Liver (tissue), 8 donors: ENCODE measurements at regions not wholly inside any gene's neighbourhood (a gene's known extent, or its start where the extent isn't known, plus 50 kb on each side); places are given as distances from the start of the nearest gene placed in this dataset.

Experiments used
- DNase-seq: peaks from one replicate; pipeline ENCODE4 v3.0.0-alpha.2; 2017; ENCODE audit warnings: low spot score
- H3K27ac ChIP-seq, 2 donors: one replicate each; pipeline ENCODE4 v1.7.0; 2013; ENCODE audit warnings: inconsistent platforms in 2 of 2, low read length in 2 of 2, control low read depth in 1 of 2, low read depth in 1 of 2, mild to moderate bottlenecking in 1 of 2
- H3K27me3 ChIP-seq, 4 donors: one replicate each; pipeline versions ENCODE4 v1.6.1 to v1.7.0; 2013; ENCODE audit warnings: low read length in 3 of 4, inconsistent platforms in 1 of 4, mild to moderate bottlenecking in 1 of 4, moderate library complexity in 1 of 4; ENCODE audit not compliant: control insufficient read depth in 4 of 4, insufficient read depth in 4 of 4
- H3K36me3 ChIP-seq, 4 donors: one replicate each; pipeline versions ENCODE4 v1.6.1 to v1.7.0; 2013; ENCODE audit warnings: low read length in 3 of 4, mild to moderate bottlenecking in 3 of 4, low read depth in 1 of 4, moderate library complexity in 1 of 4; ENCODE audit not compliant: control insufficient read depth in 4 of 4, insufficient read depth in 3 of 4
- H3K4me1 ChIP-seq, 4 donors: one replicate each; pipeline versions ENCODE4 v1.6.1 to v1.7.0; 2013; ENCODE audit warnings: low read length in 3 of 4, mild to moderate bottlenecking in 3 of 4, moderate library complexity in 1 of 4; ENCODE audit not compliant: control insufficient read depth in 4 of 4, insufficient read depth in 4 of 4
- H3K4me3 ChIP-seq, 3 donors: one replicate each; pipeline versions ENCODE4 v1.6.1 to v1.7.0; 2013; ENCODE audit warnings: low read length in 3 of 3, control low read depth in 1 of 3, low read depth in 1 of 3, mild to moderate bottlenecking in 1 of 3
- H3K9ac ChIP-seq, 2 donors: one replicate each; pipeline ENCODE4 v1.7.0; 2013; ENCODE audit warnings: low read length in 2 of 2, mild to moderate bottlenecking in 2 of 2, moderate library complexity in 2 of 2, control low read depth in 1 of 2, low read depth in 1 of 2
- H3K9me3 ChIP-seq, 4 donors: one replicate each; pipeline versions ENCODE4 v1.6.1 to v1.7.0; 2013; ENCODE audit warnings: low read length in 3 of 4; ENCODE audit not compliant: control insufficient read depth in 4 of 4
- ATF3 ChIP-seq: IDR thresholded peaks from 2 replicates; pipeline ENCODE4 v1.6.1; 2016; ENCODE audit warnings: antibody characterized with exemption
- CTCF ChIP-seq: fragments of 150-350 bp; IDR thresholded peaks from 2 replicates; pipeline ENCODE4 v1.5.1; 2017; ENCODE audit warnings: improper control_type of control experiment, low read depth, low read length; ENCODE audit not compliant: missing input control
- EGR1 ChIP-seq, 2 donors: IDR thresholded peaks; 2 replicates each; pipeline ENCODE4 v1.6.1; 2016 to 2018; ENCODE audit warnings: antibody characterized with exemption in 2 of 2, low read depth in 2 of 2
- FOXA1 ChIP-seq: IDR thresholded peaks from 2 replicates; pipeline ENCODE4 v1.6.1; 2016; ENCODE audit warnings: antibody characterized with exemption
- FOXA2 ChIP-seq: IDR thresholded peaks from 2 replicates; pipeline ENCODE4 v1.6.1; 2016; ENCODE audit warnings: antibody characterized with exemption
- GABPA ChIP-seq, 2 donors: IDR thresholded peaks in 1 of 2; conservative IDR thresholded peaks in 1 of 2; 2 replicates each; pipeline ENCODE4 v1.6.1; 2016; ENCODE audit warnings: antibody characterized with exemption in 2 of 2, mild to moderate bottlenecking in 1 of 2, moderate library complexity in 1 of 2
- HNF4A ChIP-seq, 2 donors: conservative IDR thresholded peaks; 2 replicates each; pipeline ENCODE4 v1.6.1; 2016; ENCODE audit warnings: antibody characterized with exemption in 2 of 2, mild to moderate bottlenecking in 2 of 2
- HNF4G ChIP-seq: IDR thresholded peaks from 2 replicates; pipeline ENCODE4 v1.6.1; 2016; ENCODE audit warnings: antibody characterized with exemption
- MAX ChIP-seq: IDR thresholded peaks from 2 replicates; pipeline ENCODE4 v1.6.1; 2016; ENCODE audit warnings: antibody characterized with exemption
- NR2F2 ChIP-seq: IDR thresholded peaks from 2 replicates; pipeline ENCODE4 v1.6.1; 2016; ENCODE audit warnings: antibody characterized with exemption
- RAD21 ChIP-seq, 2 donors: IDR thresholded peaks; 2 replicates each; pipeline ENCODE4 v1.6.1; 2016; ENCODE audit warnings: antibody characterized with exemption in 2 of 2, mild to moderate bottlenecking in 2 of 2
- REST ChIP-seq: IDR thresholded peaks from 2 replicates; pipeline ENCODE4 v1.6.1; 2016; ENCODE audit warnings: antibody characterized with exemption, mild to moderate bottlenecking
- SP1 ChIP-seq: IDR thresholded peaks from 2 replicates; pipeline ENCODE4 v1.6.1; 2018; ENCODE audit warnings: antibody characterized with exemption, mild to moderate bottlenecking
- TAF1 ChIP-seq: conservative IDR thresholded peaks from 2 replicates; pipeline ENCODE4 v1.6.1; 2016; ENCODE audit warnings: antibody characterized with exemption, mild to moderate bottlenecking
- YY1 ChIP-seq: IDR thresholded peaks from 2 replicates; pipeline ENCODE4 v1.6.1; 2016; ENCODE audit warnings: antibody characterized with exemption, mild to moderate bottlenecking
- ZBTB33 ChIP-seq: IDR thresholded peaks from 2 replicates; pipeline ENCODE4 v1.6.1; 2016; ENCODE audit warnings: antibody characterized with exemption
- WGBS: extraction: QIAGEN DNeasy Blood & Tissue Kit; methylation state at CpG from one replicate; pipeline ENCODE4 v1.1.7; 2013; 5-methylcytosine and 5-hydroxymethylcytosine counted together
- donor health status: healthy.
- donor health status: healthy.
- donor health status: healthy.
- donor health status: healthy.
- donor health status: healthy.

- no peak for DNase-seq
- WGBS: 69% methylated on average over 12 of the region's 12 CpGs
- no peaks in the 10 kb centered on the region for H3K36me3 ChIP-seq
- H3K4me1 ChIP-seq: no peaks in the 10 kb centered on the region
- H3K27me3 ChIP-seq: no peaks in the 10 kb centered on the region
- H3K4me3 ChIP-seq: no peak overlapping the region
- H3K27ac ChIP-seq: no peak overlapping the region
- TF ChIP-seq SP1: no peak
- no peak for TF ChIP-seq REST
- TF ChIP-seq EGR1 (IDR thresholded peaks at IDR 0.05; ENCODE audit: low read depth in 2 of 2): no peak
- no peak for TF ChIP-seq NR2F2
- no peak for TF ChIP-seq HNF4A (conservative IDR thresholded peaks at IDR 0.05)
- no peak for TF ChIP-seq ATF3
- TF ChIP-seq YY1: no peak
- TF ChIP-seq GABPA (IDR thresholded peaks at IDR 0.05 in 1 of 2, conservative IDR thresholded peaks at IDR 0.05 in 1 of 2): no peak
- TF ChIP-seq ZBTB33: no peak
- no peak for TF ChIP-seq CTCF
- TF ChIP-seq FOXA1: no peak
- no peak for TF ChIP-seq FOXA2
- TF ChIP-seq HNF4G: no peak
- H3K9ac ChIP-seq: no peak overlapping the region
- H3K9me3 ChIP-seq: no peaks in the 10 kb centered on the region
Measured at GRCh38 chr17:77019893-77020379, 120.8 kb upstream of the SEC14L1 start.

- no peak for DNase-seq
- no peaks in the 10 kb centered on the region for H3K9me3 ChIP-seq
- no peak overlapping the region for H3K9ac ChIP-seq
- no peaks in the 10 kb centered on the region for H3K36me3 ChIP-seq
- H3K4me1 ChIP-seq: no peaks in the 10 kb centered on the region
- WGBS: 69% methylated on average over 1 of the region's 1 CpG
- H3K27ac ChIP-seq: no peak overlapping the region
- peaks cover 0 to 3% (median 0%) of the 10 kb centered on the region in 4 donors for H3K27me3 ChIP-seq
- no peak overlapping the region for H3K4me3 ChIP-seq
- TF ChIP-seq ZBTB33: no peak
- no peak for TF ChIP-seq TAF1
- TF ChIP-seq GABPA (IDR thresholded peaks at IDR 0.05 in 1 of 2, conservative IDR thresholded peaks at IDR 0.05 in 1 of 2): no peak
- no peak for TF ChIP-seq FOXA2
- no peak for TF ChIP-seq EGR1 (IDR thresholded peaks at IDR 0.05; ENCODE audit: low read depth in 2 of 2)
- no peak for TF ChIP-seq RAD21 (IDR thresholded peaks at IDR 0.05)
- no peak for TF ChIP-seq HNF4G
- TF ChIP-seq NR2F2: no peak
- no peak for TF ChIP-seq REST
- TF ChIP-seq SP1: no peak
- TF ChIP-seq MAX: no peak
- TF ChIP-seq YY1: no peak
Measured at GRCh38 chr17:77020973-77021372, 119.8 kb upstream of the SEC14L1 start.
